8988T (cell line): ENCODE measurements at regions not wholly inside any gene's neighbourhood (a gene's known extent, or its start where the extent isn't known, plus 50 kb on each side); places are given as distances from the start of the nearest gene placed in this dataset.
A peak's percentile ranks its signal among the peaks of the same experiment; 100 is the strongest.
"Not testable (repeated sequence)": the region's sequence is repeated elsewhere in the genome, so short reads cannot be mapped to it uniquely, and the experiment has no call there.

ENCODE experiments used
- DNase-seq: peaks from one replicate; pipeline ENCODE4 v3.0.0; 2011

DNA sequence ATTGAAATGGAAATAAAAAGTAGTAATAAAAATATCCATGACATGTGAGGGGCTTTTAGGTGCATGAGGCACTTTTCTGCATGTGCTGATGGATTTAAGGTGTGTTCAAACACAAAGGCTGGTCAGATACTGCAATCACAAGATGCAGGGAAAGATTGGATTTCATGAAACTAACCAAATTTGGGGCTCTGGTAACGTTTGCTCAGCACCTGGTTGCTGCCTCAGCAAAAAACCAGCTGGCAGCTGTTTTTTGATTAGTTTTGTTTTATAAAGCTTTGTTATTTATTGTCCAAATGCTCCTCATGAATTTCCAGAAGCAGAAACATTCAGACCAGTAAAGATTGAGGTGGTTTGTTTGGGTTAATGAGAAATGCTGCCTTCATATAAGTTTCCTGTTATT, 195.7 kb upstream of the NRG3 start:
- no peak for DNase-seq

DNA sequence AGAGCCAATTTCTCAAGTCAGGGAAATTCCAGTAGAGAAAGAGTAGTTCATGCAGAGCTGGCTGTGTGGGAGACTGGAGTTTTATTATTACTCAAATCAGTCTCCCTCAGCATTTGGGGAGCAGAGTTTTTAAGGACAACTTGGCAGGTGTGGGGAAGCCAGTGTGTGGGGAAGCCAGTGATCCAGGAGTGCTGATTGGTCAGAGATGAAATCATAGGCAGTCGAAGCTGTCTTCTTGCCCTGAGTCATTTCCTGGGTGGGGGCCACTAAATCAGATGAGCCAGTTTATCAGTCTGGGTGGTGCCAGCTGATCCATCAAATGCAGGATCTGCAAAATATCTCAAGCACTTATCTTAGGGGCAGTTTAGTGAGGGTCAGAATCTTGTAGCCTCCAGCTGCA, 194.6 kb upstream of the NRG3 start:
- no peak for DNase-seq

DNA sequence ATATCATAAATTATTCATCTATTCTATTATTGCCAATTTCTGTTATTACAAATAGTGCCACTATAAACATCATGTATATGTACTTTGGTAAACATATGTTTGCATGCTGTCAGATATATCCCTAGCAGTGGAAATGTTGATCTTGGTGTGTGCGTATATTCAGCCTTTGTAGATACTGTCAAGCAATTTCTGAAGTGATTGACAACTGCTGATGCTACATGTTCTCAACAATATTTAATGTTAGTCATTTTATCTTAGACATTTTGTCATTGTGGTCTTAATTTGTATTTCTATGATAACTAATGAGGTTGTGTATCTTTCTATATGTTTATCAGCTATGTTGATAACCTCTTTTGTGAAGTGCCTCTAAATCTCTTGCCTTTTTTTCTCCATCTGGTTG, 186.5 kb upstream of the NRG3 start:
- DNase-seq: no peak

DNA sequence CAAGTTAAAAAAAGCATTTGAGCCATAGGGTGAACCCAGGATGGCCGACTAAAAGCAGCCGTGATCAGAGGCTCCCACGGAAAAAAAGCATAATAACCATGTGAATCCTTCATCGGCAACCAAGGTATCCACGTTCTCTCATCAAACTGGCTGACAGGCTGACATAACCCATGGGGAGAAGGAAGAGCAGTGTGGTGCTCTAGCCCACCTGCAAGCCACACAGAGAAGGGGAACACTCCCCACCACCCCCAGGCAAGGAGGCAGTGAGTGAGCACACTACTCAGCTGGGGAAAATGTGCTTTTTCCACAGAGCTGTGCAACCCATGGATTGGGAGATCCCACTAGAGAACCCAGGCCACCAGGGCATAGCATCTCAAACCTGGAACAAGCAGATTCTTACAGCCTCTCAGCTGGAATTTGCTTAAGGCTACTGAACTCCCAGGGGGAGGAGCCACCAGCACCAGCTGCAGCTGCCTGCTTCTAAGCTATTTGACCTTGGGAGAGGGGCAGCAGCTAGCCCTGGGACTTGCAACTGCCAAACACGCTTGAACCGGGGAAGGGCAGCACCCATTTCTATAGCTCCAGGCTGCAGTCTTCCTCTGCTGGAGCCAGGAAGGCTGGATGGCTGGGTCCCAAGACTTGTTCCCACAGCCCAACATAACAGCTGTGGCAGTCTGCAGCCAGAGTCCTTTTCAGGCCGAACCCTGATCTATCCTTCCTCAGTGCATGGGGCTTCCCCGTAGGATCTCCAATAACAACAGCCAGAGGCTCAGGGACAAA, 178.2 kb upstream of the NRG3 start:
- no peak for DNase-seq

DNA sequence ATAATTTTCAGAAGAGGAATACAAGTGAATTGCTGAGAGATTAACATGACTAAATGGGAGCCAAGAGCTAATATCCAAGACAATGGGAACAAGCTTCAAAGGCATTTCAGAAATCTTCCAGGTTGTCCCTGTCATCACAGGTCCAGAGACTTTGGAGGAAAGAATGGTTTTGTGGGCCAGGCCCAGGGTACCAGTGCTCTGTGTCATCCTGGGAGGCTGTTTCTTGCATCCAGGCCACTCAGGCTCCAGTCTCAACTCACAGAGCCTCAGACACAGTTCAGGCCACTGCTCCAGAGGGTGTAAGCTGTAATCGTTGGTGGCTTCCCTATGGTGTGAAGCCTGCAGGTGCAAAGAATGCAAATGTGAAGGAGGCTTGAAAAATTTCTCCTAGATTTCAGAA, 170.4 kb upstream of the NRG3 start:
- no peak for DNase-seq

DNA sequence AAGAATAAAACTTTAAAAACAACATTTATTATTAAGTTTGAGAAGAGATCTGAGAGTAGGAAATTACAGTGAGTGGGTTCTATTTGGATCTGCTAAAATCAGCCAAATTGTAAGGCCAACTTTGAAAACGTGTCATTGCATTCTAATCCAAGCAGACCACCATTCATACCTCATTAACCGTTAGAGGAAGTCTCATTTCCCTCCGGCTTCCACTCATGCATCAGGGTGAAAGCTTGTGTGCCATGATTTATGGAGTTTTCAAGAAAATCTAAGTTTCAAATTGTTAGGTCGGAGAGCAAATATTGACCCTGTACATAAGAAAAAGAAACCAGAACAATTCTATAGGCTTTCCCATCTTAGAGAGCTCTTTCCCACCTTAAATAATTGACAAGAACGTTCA, 166.6 kb upstream of the NRG3 start:
- no peak for DNase-seq

DNA sequence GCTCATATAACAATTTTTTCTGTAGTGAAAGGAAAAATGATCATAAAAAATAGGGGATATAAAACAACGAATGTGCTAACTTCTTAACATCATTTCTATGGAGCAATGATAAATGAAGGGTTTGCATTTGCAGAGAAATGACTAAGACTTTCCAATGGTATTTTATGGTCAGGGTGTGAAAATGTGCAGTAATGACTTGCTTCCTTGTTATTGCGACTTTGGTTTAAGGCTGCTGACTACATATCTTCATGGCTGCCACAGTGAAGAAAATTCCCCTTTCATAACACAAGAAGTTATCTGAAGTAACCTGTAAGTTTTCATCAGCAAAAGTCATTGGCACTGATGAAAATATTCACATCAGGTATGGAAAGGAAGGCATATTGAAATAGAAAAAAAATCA, 166.1 kb upstream of the NRG3 start:
- no peak for DNase-seq

DNA sequence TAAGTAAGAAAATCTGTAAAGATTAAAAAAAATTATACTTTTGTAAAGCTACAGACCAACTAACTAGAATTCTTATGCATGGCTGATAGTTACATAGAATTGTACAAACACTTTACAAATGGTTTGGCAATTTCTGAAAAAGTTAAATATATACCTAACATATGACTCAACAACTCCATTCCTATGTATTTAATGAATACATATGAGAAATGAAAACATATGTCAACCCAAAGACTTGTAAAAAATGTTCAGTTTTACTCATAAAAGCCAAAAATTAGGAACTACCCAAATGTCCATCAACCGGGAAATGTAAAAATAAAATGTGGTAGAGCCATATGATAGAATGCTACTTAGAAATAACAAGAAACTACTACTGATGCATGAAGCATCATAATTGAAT, 152.6 kb upstream of the NRG3 start:
- no peak for DNase-seq

DNA sequence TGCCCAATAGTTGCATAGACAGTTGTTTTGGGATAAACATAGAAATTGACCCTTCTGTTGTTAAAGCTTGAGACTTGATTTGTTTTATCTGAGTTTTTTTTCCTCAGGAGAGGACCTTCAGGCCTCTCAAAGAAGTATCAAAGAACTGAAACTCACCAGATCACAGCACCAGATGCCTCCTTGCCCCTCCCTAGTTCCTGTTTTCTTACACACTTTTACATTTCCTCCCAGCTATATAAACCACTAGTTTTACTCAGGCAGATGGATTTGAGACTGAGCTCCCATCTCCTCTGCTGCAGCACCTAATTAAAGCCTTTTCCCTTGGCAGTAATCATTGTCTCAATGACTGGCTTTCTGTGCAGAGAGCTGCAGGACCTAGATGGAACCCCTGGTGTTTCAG, 150.6 kb upstream of the NRG3 start:
- no peak for DNase-seq

DNA sequence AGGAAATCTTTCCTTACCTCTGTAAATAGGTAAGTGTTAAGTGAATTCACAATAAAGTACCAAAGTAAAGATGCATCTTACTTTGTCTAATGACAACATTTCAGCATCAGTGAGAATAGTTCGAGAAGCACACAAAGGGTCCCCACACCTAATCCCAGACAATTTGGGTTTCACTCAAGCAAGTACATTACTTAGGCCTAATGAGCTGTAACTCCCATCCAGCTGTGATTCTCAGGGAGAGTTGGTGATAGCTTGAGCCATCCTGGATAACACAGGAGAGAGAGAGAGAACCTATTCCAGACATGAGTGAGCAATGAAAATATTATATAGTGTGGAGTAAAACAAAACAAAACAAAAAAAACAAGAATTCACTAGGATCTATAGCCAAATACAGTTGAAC, 149.1 kb upstream of the NRG3 start:
- no peak for DNase-seq

DNA sequence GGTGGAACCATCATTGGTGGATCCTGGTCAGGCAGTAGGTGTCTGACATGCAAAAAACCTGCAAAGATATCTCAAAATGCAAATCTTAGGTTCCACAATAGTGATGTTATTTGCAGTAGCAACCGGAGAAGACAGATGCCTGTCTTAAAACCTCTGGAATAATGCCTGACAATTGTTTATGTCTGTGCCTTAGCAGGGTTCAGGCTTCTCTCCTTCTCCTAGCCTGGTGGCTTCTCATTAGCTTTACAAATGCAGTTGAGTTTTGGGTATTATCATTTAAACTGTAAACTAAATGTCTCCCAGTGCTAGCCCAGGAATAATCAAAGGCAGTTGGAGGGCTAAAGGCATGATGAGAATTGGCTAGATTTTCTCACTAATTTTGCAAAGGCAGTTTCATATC, 146.3 kb upstream of the NRG3 start:
- no peak for DNase-seq

DNA sequence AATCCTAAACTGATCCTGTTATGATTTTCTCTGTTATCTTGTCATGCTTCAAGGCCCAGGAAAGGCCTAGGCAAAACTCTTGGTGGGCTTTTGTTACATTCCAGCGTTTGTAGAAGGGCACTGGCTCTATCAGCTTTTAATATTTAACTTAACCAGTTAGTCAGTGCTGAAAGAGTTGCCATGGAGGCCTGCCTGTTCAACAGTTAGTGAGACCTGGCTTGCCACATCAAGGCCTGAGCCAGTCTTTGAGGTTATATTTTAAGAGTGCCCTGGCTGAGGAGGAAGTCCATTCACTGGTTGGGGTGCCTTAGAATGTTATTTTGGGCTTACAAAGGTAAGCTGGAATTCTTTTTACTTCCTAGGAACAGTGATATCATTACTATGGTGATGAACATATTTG, 144.1 kb upstream of the NRG3 start:
- DNase-seq: no peak

DNA sequence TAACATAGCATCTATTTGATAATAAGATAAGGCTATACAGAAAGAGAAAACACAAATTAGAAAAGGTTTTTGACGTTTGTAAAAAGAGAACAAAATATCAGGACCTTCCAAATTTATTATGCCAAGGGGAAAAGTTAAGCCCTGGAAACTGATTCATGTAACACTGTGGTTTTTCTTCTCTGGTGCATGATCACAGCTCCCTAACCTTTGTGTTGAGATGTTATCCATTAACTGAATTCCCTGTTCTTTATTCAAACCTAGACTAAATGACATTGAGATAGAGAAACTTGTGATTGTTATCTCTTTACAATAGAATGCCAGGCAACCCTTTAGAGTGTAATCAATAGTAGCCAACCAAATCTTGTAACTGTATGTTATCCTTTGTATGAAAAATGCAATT, 141.5 kb upstream of the NRG3 start:
- DNase-seq: no peak

DNA sequence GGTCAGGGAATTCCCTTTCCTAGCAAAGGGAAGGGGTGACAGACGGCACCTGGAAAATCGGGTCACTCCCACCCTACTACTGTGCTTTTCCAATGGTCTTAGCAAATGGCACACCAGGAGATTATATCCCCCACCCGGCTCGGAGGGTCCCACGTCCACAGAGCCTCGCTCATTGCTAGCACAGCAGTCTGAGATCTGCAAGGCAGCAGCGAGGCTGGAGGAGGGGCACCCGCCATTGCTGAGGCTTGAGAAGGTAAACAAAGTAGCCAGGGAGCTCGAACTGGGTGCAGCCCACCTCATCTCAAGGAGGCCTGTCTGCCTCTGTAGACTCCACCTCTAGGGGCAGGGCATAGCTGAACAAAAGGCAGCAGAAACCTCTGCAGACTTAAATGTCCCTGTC, 139.8 kb upstream of the NRG3 start:
- not testable (repeated sequence) for DNase-seq

DNA sequence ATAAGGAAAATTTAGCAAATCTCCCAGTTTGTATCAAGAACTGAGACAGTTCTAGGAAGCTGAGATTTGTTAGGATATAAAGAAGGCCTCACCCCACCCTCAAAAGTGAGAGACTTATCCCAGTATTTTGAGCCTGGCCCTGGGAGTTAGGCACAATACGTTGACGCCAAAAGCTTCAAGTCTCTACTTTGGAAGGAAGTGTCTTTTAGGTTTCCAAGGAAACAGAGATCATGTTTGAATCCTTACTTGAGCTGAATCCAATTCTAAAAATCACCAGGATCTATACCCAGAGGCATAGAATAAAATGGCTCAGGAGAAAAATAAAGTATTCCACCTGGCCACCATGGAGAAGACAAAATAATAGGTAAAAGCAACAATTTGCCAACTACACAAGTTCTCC, 115.9 kb upstream of the NRG3 start:
- DNase-seq: no peak

DNA sequence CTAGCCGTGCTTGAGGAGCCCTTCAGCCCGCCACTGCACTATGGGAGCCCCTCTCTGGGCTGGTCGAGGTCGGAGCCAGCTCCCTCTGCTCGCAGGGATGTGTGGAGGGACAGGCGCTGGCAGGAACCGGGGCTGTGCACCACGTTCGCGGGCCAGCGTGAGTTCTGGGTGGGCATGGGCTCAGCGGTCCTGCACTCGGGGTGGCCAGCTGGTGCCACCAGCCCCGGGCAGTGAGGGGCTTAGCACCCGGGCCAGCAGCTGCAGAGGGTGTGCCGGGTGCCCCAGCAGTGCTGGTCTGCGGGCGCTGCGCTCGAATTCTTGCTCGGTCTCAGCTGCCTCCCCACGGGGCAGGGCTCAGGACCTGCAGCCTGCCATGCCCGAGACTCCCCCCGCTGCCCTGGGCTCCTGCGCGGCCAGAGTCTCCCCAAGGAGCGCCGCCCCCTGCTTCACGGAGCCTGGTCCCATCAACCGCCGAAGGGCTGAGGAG, 90.8 kb upstream of the NRG3 start:
- DNase-seq: no peak

DNA sequence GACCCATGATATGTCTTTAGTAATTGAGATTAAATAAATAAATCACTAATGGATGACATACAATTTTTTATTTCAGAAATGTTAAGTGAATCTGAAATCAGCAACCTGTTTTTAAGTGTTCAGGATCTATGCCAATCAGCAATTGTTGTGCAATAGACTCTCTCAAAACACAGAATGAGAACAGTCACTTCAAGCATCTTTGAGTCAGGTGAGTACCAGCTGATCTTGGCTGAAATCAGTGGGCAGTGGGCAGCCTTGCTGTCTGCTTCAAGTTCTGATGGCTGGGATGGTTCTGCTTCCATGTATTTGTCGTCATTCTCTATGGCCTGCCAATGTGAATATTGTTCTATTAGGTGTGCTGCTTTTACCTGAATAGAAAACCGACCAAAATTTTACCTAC, 82.3 kb upstream of the NRG3 start:
- DNase-seq: no peak

DNA sequence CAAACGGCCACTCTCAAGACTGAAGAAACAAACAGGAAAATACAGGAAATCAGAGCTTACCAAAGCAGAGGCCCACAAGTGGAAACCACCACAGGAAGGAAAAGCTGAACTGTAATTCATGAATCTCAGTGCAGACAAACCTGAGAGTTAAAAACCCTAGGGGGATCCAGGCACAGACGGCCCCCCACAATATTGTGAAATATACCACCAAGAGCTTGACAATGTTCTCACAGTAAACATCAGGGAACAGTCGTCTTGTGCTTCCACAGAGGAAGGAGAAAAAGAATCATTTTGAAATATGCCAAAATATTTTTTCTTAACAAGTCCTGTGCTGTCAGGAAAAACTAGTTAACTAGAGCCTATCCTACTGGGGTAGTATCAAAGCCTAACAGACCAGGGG, 68.2 kb upstream of the NRG3 start:
- no peak for DNase-seq

DNA sequence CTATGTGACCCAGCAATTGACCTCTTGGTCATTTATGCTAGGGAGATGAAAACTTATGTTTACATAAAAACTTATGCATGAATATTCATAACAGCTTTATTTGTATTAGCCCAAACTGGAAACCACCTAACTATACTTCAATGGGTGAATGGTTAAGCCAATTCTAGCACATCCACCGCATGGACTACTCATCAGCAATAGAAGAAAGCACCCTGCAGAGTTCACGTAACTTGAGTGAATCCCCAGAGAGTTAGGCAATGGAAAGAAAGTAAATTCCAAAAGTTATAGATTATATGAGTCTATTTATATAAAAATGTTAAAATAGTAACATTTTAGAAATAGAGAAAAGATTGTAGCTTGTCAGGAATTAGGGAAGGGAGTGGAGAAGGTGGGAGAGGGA, 60.2 kb upstream of the NRG3 start:
- no peak for DNase-seq

DNA sequence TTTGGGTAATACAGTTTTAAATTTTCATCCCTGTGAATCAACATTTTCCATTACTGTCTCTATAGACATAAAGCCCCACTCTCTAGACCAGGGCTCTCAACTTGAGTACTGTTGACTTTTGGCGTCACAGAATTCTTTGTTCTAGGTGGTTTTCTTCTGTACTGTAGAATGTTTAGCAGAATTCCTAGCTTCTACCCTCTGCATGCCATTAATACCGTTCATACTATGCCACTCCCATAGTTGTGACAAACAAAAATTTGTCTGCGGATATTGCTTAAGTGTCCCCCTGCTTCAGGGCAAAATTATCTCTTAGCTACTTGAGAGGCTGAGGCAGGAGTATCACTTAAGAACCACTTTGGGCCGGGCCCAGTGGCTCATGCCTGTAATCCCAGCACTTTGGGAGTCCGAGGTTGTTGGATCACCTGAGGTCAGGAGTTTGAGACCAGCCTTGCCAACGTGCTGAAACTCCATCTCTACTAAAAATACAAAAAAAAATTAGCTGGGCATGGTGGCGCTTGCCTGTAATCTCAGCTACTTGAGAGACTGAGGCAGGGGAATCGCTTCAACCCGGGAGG, 57.3 kb upstream of the NRG3 start:
- no peak for DNase-seq

DNA sequence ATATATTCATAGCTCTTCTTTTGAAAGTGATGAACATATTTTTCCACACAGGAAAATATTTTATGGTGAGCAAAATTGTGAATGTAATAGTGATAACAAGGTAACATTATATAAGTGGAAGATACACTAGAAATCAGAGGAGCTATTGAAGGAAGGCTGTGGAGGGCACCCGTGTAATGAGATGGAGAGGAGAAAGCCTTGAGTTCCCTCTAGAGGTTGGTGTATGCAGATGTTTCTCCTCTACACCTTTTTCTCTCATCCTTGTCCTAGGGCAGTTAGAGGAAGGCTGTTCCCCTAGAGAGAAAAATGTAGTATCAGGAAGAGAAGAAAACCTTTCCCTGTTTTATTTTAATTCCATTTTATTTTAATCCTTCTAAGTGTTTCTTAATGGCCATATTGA, 54.6 kb upstream of the NRG3 start:
- peak; percentile 22 for DNase-seq
